ENCODE measurements at regions not wholly inside any gene's neighbourhood (a gene's known extent, or its start where the extent isn't known, plus 50 kb on each side); places are given as distances from the start of the nearest gene placed in this dataset.

GRCh38 chr20:40188319-40188718, 500.7 kb downstream of the MAFB start:
- TF ChIP-seq ZNF776 (tag by site-specific recombination; IDR thresholded peaks at IDR 0.05; ENCODE audit: borderline replicate concordance) (no peak), PRDM4 (tag by site-specific recombination; IDR thresholded peaks at IDR 0.05) (no peak), CTCF (tag by site-specific recombination; IDR thresholded peaks at IDR 0.05) (no peak), ZNF398 (tag by site-specific recombination; IDR thresholded peaks at IDR 0.05) (no peak), ZNF747 (tag by site-specific recombination; IDR thresholded peaks at IDR 0.05) (no peak), BCL11B (tag by site-specific recombination; IDR thresholded peaks at IDR 0.05; ENCODE audit: low read depth) (no peak), ZNF660 (tag by site-specific recombination; IDR thresholded peaks at IDR 0.05) (no peak), ATF2 (tag by site-specific recombination; IDR thresholded peaks at IDR 0.05; ENCODE audit: low read depth) (no peak), ZNF513 (tag by site-specific recombination; IDR thresholded peaks at IDR 0.05) (no peak), ZNF157 (tag by site-specific recombination; IDR thresholded peaks at IDR 0.05) (no peak), ZSCAN18 (tag by site-specific recombination; IDR thresholded peaks at IDR 0.05) (no peak), ZBTB21 (tag by site-specific recombination; IDR thresholded peaks at IDR 0.05) (no peak), ZNF571 (tag by site-specific recombination; IDR thresholded peaks at IDR 0.05) (no peak), ZFP3 (tag by site-specific recombination; IDR thresholded peaks at IDR 0.05; ENCODE audit: low read depth) (no peak)

Data from HEK293 (cell line).